ENCODE measurements at regions not wholly inside any gene's neighbourhood (a gene's known extent, or its start where the extent isn't known, plus 50 kb on each side); places are given as distances from the start of the nearest gene placed in this dataset.

- H2BK120ac ChIP-seq (ENCODE audit: insufficient read depth, low read length, poor library complexity) = no peak overlapping the region
- H3K23ac ChIP-seq (ENCODE audit: low read length) = no peak overlapping the region
- H3K9ac ChIP-seq (ENCODE audit: low read length) = no peak overlapping the region
- H3K4me1 ChIP-seq (ENCODE audit: control insufficient read depth in 1 of 2, insufficient read depth in 2 of 2, low read length in 2 of 2) = no peaks in the 10 kb centered on the region
- no peak overlapping the region for H2AFZ ChIP-seq (ENCODE audit: insufficient read depth, low read length, poor library complexity)
- H3K36me3 ChIP-seq (ENCODE audit: control insufficient read depth in 1 of 2, insufficient read depth in 2 of 2, low read length in 2 of 2) = no peaks in the 10 kb centered on the region
- no peaks in the 10 kb centered on the region for H3K9me3 ChIP-seq (ENCODE audit: insufficient read depth, low read depth, low read length)
- H4K12ac ChIP-seq (ENCODE audit: low read depth, low read length) = no peak overlapping the region
- no peak overlapping the region for H3K4me3 ChIP-seq (ENCODE audit: low read depth, low read length)
- H2AK5ac ChIP-seq (ENCODE audit: low read length) = no peak overlapping the region
- H3K79me2 ChIP-seq (ENCODE audit: control insufficient read depth, insufficient read depth, low read length, poor library complexity) = no peaks in the 10 kb centered on the region
- no peak overlapping the region for H4K91ac ChIP-seq (ENCODE audit: low read depth, low read length)
- H3K27me3 ChIP-seq (ENCODE audit: insufficient read depth, low read length) = no peaks in the 10 kb centered on the region
- H3K4me2 ChIP-seq (ENCODE audit: low read length) = no peak overlapping the region
- H2BK5ac ChIP-seq (ENCODE audit: low read depth, low read length, poor library complexity) = no peak overlapping the region
- H3K27ac ChIP-seq (ENCODE audit: low read depth, low read length) = no peak overlapping the region
- no peak overlapping the region for H4K8ac ChIP-seq (ENCODE audit: low read depth, low read length)
- H3K79me1 ChIP-seq (ENCODE audit: low read length) = no peaks in the 10 kb centered on the region
- no peak overlapping the region for H3K14ac ChIP-seq (ENCODE audit: low read length)
- no CpG with 5 or more reads among the region's 3 CpGs for WGBS (ENCODE audit: extremely low coverage, insufficient coverage, insufficient read length)
- H3K4ac ChIP-seq (ENCODE audit: low read depth, low read length) = no peak overlapping the region
- no peak overlapping the region for H3K18ac ChIP-seq (ENCODE audit: low read length)
- no peak overlapping the region for H2BK12ac ChIP-seq (ENCODE audit: low read length)
- DNase-seq = no peak
These were observed 272.9 kb downstream of the UTP18 start for GRCh38 chr17:51533219-51533618.

GRCh38 chr17:51533821-51534220, 273.5 kb downstream of the UTP18 start:
- no peaks in the 10 kb centered on the region for H3K79me2 ChIP-seq (ENCODE audit: control insufficient read depth, insufficient read depth, low read length, poor library complexity)
- no peaks in the 10 kb centered on the region for H3K79me1 ChIP-seq (ENCODE audit: low read length)
- H4K12ac ChIP-seq (ENCODE audit: low read depth, low read length) = no peak overlapping the region
- no peak overlapping the region for H3K9ac ChIP-seq (ENCODE audit: low read length)
- H2AFZ ChIP-seq (ENCODE audit: insufficient read depth, low read length, poor library complexity) = no peak overlapping the region
- no peak overlapping the region for H3K14ac ChIP-seq (ENCODE audit: low read length)
- no peak overlapping the region for H2BK120ac ChIP-seq (ENCODE audit: insufficient read depth, low read length, poor library complexity)
- H3K4me1 ChIP-seq (ENCODE audit: control insufficient read depth in 1 of 2, insufficient read depth in 2 of 2, low read length in 2 of 2) = no peaks in the 10 kb centered on the region
- no peak overlapping the region for H2BK12ac ChIP-seq (ENCODE audit: low read length)
- no peak overlapping the region for H3K27ac ChIP-seq (ENCODE audit: low read depth, low read length)
- no peaks in the 10 kb centered on the region for H3K9me3 ChIP-seq (ENCODE audit: insufficient read depth, low read depth, low read length)
- no peaks in the 10 kb centered on the region for H3K27me3 ChIP-seq (ENCODE audit: insufficient read depth, low read length)
- no peak overlapping the region for H3K4ac ChIP-seq (ENCODE audit: low read depth, low read length)
- no peak overlapping the region for H3K23ac ChIP-seq (ENCODE audit: low read length)
- no peak overlapping the region for H3K4me2 ChIP-seq (ENCODE audit: low read length)
- no peak overlapping the region for H4K91ac ChIP-seq (ENCODE audit: low read depth, low read length)
- WGBS (ENCODE audit: extremely low coverage, insufficient coverage, insufficient read length) = no CpG with 5 or more reads among the region's 3 CpGs
- H3K18ac ChIP-seq (ENCODE audit: low read length) = no peak overlapping the region
- no peak overlapping the region for H2BK5ac ChIP-seq (ENCODE audit: low read depth, low read length, poor library complexity)
- no peak overlapping the region for H4K8ac ChIP-seq (ENCODE audit: low read depth, low read length)
- no peak overlapping the region for H3K4me3 ChIP-seq (ENCODE audit: low read depth, low read length)
- no peaks in the 10 kb centered on the region for H3K36me3 ChIP-seq (ENCODE audit: control insufficient read depth in 1 of 2, insufficient read depth in 2 of 2, low read length in 2 of 2)
- no peak overlapping the region for H2AK5ac ChIP-seq (ENCODE audit: low read length)
- no peak for DNase-seq

- Histone ChIP-seq H3K4me3 (ENCODE audit: low read depth, low read length) (no peak overlapping the region), H3K18ac (ENCODE audit: low read length) (no peak overlapping the region), H3K4me1 (ENCODE audit: control insufficient read depth in 1 of 2, insufficient read depth in 2 of 2, low read length in 2 of 2) (no peaks in the 10 kb centered on the region), H2BK5ac (ENCODE audit: low read depth, low read length, poor library complexity) (no peak overlapping the region), H4K91ac (ENCODE audit: low read depth, low read length) (no peak overlapping the region), H4K8ac (ENCODE audit: low read depth, low read length) (no peak overlapping the region), H3K27ac (ENCODE audit: low read depth, low read length) (no peak overlapping the region), H3K4ac (ENCODE audit: low read depth, low read length) (no peak overlapping the region), H3K36me3 (ENCODE audit: control insufficient read depth in 1 of 2, insufficient read depth in 2 of 2, low read length in 2 of 2) (no peaks in the 10 kb centered on the region), H3K79me1 (ENCODE audit: low read length) (no peaks in the 10 kb centered on the region), H3K79me2 (ENCODE audit: control insufficient read depth, insufficient read depth, low read length, poor library complexity) (no peaks in the 10 kb centered on the region), H3K27me3 (ENCODE audit: insufficient read depth, low read length) (no peaks in the 10 kb centered on the region), H3K9me3 (ENCODE audit: insufficient read depth, low read depth, low read length) (no peaks in the 10 kb centered on the region), H3K9ac (ENCODE audit: low read length) (no peak overlapping the region), H2BK120ac (ENCODE audit: insufficient read depth, low read length, poor library complexity) (no peak overlapping the region), H3K23ac (ENCODE audit: low read length) (no peak overlapping the region), H2AFZ (ENCODE audit: insufficient read depth, low read length, poor library complexity) (no peak overlapping the region), H3K4me2 (ENCODE audit: low read length) (no peak overlapping the region), H4K12ac (ENCODE audit: low read depth, low read length) (no peak overlapping the region), H3K14ac (ENCODE audit: low read length) (no peak overlapping the region), H2BK12ac (ENCODE audit: low read length) (no peak overlapping the region), H2AK5ac (ENCODE audit: low read length) (no peak overlapping the region)
- WGBS (ENCODE audit: extremely low coverage, insufficient coverage, insufficient read length) = no CpG with 5 or more reads among the region's 7 CpGs
- no peak for DNase-seq
These were observed 276.3 kb downstream of the UTP18 start for GRCh38 chr17:51536627-51537026.

- H3K4me2 ChIP-seq (ENCODE audit: low read length) = no peak overlapping the region
- H3K27ac ChIP-seq (ENCODE audit: low read depth, low read length) = no peak overlapping the region
- H3K36me3 ChIP-seq (ENCODE audit: control insufficient read depth in 1 of 2, insufficient read depth in 2 of 2, low read length in 2 of 2) = no peaks in the 10 kb centered on the region
- H3K27me3 ChIP-seq (ENCODE audit: insufficient read depth, low read length) = no peaks in the 10 kb centered on the region
- no peak overlapping the region for H3K23ac ChIP-seq (ENCODE audit: low read length)
- H2BK12ac ChIP-seq (ENCODE audit: low read length) = no peak overlapping the region
- H3K4ac ChIP-seq (ENCODE audit: low read depth, low read length) = no peak overlapping the region
- DNase-seq = no peak
- no peaks in the 10 kb centered on the region for H3K4me1 ChIP-seq (ENCODE audit: control insufficient read depth in 1 of 2, insufficient read depth in 2 of 2, low read length in 2 of 2)
- H3K18ac ChIP-seq (ENCODE audit: low read length) = no peak overlapping the region
- no peak overlapping the region for H4K91ac ChIP-seq (ENCODE audit: low read depth, low read length)
- H2AFZ ChIP-seq (ENCODE audit: insufficient read depth, low read length, poor library complexity) = no peak overlapping the region
- H3K79me2 ChIP-seq (ENCODE audit: control insufficient read depth, insufficient read depth, low read length, poor library complexity) = no peaks in the 10 kb centered on the region
- no peaks in the 10 kb centered on the region for H3K9me3 ChIP-seq (ENCODE audit: insufficient read depth, low read depth, low read length)
- no peaks in the 10 kb centered on the region for H3K79me1 ChIP-seq (ENCODE audit: low read length)
- H3K9ac ChIP-seq (ENCODE audit: low read length) = no peak overlapping the region
- H3K14ac ChIP-seq (ENCODE audit: low read length) = no peak overlapping the region
- no peak overlapping the region for H3K4me3 ChIP-seq (ENCODE audit: low read depth, low read length)
- H2BK120ac ChIP-seq (ENCODE audit: insufficient read depth, low read length, poor library complexity) = no peak overlapping the region
- no peak overlapping the region for H2BK5ac ChIP-seq (ENCODE audit: low read depth, low read length, poor library complexity)
- no peak overlapping the region for H4K12ac ChIP-seq (ENCODE audit: low read depth, low read length)
- H2AK5ac ChIP-seq (ENCODE audit: low read length) = no peak overlapping the region
- no peak overlapping the region for H4K8ac ChIP-seq (ENCODE audit: low read depth, low read length)
- WGBS (ENCODE audit: extremely low coverage, insufficient coverage, insufficient read length) = no CpG with 5 or more reads among the region's 7 CpGs
These were observed 277.7 kb downstream of the UTP18 start for GRCh38 chr17:51537996-51538550.

Data from trophoblast cell (in vitro differentiated cells and primary cell).